Erythroblast (primary cell): ENCODE measurements at regions not wholly inside any gene's neighbourhood (a gene's known extent, or its start where the extent isn't known, plus 50 kb on each side); places are given as distances from the start of the nearest gene placed in this dataset.

ENCODE experiments used
- GATA1 ChIP-seq: IDR thresholded peaks from 2 replicates; pipeline ENCODE4 v1.6.1; 2011; ENCODE audit warnings: low read depth, mild to moderate bottlenecking, control low read depth, low read length, moderate library complexity
- POLR2A ChIP-seq: IDR thresholded peaks from 2 replicates; pipeline ENCODE4 v1.6.1; 2011; ENCODE audit warnings: mild to moderate bottlenecking, low read length

DNA sequence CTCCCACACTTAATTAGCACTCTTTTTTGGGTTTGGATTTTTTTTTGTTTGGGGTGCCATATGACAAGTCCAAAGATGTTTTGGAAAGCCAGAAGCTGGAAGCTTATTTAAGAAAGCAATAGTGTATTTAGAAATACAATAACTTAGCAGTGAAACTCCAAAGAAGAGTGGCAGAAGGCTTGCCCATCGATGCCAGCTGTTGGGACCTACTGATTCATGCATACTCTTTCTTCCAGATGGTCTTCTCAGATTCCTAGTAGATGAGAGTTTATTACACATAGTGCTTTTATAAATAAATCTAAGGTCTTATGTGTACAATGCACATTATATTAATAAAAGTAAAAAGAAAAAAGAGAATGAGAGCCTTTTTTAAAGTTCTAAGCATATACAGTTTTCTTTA, 374.6 kb downstream of the OSTF1 start:
- TF ChIP-seq POLR2A (no peak), GATA1 (no peak)
